GM18498 (cell line): ENCODE measurements at regions not wholly inside any gene's neighbourhood (a gene's known extent, or its start where the extent isn't known, plus 50 kb on each side); places are given as distances from the start of the nearest gene placed in this dataset.
"Not testable (repeated sequence)": the region's sequence is repeated elsewhere in the genome, so short reads cannot be mapped to it uniquely, and the experiment has no call there.

Experiments used
- ATAC-seq: cut with Tn5 transposase; IDR thresholded peaks from one replicate; pipeline ENCODE4 v1.9.1; 2021; ENCODE audit warnings: mild to moderate bottlenecking, moderate library complexity; ENCODE audit not compliant: unreplicated experiment

DNA sequence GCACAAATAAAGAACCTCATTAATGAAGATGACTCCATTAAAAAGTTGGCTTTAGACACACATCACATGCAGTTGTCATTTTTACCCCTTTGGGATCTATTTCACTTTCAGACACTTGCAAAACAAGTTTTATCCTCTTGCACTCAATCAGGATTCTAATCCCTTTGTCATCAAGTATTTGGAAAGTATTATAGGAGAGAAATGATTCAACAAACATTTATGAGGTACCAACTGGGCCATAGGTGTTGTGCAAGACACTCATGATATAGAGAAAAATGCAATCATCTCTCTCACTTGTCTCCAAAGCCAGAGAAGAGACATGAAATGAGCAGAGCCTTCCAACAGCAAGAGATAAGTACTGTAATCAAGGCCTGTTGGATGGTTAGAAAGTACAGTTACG, 327.7 kb downstream of the RMST start:
- ATAC-seq, result no peak

GRCh38 chr12:97797473-97797872, 334.9 kb downstream of the RMST start:
- ATAC-seq, result no peak

DNA sequence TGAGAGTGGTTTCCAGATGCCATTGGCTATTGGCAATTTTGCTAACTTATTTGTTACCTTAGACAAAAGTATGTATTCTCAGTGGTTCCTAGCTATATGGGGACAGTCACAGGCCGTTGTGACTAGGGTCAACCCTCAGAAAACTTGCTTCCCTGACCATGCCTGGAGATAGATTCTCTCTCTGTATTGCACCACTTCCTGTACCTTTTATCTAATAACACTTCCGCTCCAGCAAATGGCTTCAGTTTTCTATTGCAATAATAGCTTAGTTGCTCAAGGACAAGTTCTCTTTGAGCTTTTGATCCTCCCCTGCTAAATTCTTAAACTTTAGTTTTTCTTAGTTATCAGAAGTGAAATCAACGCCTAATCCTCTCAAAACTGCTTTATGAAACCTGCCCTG, 338.0 kb downstream of the RMST start:
- no peak for ATAC-seq

GRCh38 chr12:97801471-97802059, 339.0 kb downstream of the RMST start:
- ATAC-seq, result no peak

DNA sequence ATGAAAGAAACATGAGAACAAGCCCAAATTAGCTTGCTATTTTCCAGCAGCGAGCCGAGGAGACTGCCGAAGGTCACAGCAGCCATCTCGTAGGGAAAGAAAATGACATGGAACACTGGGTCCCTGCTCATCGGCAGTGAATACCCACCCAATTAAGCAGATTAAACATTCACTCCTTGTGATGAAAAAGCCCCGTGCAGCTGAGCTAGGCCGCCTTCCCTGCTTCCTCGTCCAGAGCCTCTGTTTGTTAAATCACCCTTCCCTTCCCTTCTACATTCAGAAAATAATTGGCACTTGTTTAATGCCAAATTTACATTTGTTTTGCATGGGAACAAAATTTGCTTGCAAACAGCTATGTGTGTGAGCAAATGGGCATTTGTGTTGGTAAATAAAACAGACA, 342.5 kb downstream of the RMST start:
- no peak for ATAC-seq

GRCh38 chr12:97813301-97813700, 350.7 kb downstream of the RMST start:
- no peak for ATAC-seq

- ATAC-seq, result no peak
Measured at GRCh38 chr12:97821806-97822205, 359.2 kb downstream of the RMST start.

DNA sequence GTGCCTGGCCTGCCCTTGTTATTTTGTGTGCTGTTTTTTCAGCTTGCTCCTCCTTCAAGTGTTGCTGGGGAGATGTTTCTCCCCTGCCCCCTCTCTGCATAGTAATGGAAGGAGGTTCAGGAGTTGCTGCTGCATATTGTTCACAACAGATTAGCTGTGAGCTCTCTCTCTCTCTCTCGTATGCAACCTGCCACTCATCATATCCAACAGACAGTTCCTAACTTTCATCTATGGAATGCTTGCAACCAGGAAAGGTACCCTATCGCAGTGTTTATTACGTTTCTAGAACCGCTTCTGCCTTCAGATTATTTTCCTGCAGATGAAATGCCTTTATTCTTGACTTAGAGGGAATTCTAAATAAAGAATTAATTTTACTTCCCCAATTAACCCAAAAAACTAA, 372.9 kb downstream of the RMST start:
- ATAC-seq, result no peak

DNA sequence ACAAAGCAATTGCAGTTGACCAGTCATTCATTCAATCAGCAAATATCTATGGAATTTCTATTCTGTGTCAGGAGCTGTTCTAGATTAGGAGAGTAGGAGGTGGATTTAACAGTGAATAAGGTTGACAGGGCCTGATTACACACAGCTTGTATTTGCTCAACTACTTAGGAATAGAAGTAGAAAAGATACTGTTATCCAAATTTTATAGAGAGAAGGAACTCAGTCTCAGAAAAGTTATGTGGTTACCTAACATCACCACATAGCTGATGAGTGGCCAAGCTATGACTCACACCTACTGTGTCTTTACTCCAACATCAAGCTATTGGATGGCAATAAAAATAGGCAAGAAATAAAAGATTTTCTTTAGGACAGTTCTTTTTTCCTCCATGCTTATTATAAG, 374.8 kb downstream of the RMST start:
- no peak for ATAC-seq

DNA sequence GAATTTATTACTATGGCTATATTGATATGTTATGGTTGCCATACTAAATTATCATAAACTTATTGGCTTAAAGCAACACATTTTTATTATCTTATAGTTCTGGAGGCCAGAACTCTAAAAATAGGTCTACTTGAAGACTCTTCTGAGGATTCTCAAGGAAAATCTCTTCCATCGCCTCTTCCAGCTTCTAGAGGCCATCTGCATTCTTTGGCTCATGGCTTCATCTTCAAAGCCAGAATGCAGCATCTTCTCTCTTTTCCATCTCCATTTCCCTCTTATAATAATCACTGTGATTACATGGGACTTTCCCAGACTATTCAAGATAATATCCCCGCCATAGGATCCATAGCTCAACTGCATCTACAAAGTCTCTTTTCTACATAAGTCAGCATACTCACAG, 385.4 kb downstream of the RMST start:
- no peak for ATAC-seq

- ATAC-seq, result no peak
Measured at GRCh38 chr12:97854477-97854876, 391.9 kb downstream of the RMST start.

- no peak for ATAC-seq
Measured at GRCh38 chr12:97862072-97862471, 399.5 kb downstream of the RMST start.

DNA sequence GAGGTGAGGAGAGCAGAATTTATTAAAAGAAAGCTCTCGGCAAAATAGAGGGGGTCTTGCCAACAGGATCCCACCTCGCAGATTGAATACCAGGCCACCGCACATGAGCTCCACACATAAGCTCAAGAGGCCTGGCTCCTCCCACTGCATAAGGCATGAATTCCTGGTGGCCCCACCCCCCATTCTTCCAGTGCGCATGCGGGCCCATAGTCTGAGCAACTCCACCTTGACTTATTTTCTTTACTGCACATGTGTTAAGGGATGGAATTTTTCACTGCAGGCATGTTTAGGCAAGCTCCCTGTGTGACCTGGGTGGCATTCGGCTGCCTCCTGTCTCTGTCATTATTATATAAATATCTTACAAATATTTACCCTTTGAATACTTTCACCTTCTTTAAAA, 412.5 kb downstream of the RMST start:
- ATAC-seq, result no peak

- no peak for ATAC-seq
Measured at GRCh38 chr12:97876780-97877179, 414.2 kb downstream of the RMST start.

DNA sequence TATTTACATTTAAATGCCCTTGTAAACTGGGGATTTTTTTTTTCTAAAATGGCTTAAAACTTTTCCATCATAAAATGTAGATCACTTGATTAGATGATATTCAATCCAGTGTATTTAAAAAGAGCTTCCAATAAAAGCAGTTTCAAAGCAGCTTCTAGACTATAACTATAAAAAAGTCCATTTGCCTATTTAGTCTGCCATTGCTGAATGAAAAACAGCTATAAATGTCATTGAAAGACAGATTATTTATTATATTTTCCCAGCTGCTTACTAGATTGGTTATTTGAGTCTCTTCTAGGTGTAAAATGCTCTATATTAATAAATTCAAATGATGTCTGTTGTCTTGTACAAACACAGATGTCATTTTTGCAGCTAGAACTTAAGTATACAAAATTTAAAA, 414.8 kb downstream of the RMST start:
- no peak for ATAC-seq

- ATAC-seq, result no peak
Measured at GRCh38 chr12:97886511-97887176, 424.0 kb downstream of the RMST start.

GRCh38 chr12:97897881-97898280, 435.3 kb downstream of the RMST start:
- not testable (repeated sequence) for ATAC-seq

- no peak for ATAC-seq
Measured at GRCh38 chr12:97899529-97899928, 436.9 kb downstream of the RMST start.

- no peak for ATAC-seq
Measured at GRCh38 chr12:97899956-97900355, 437.4 kb downstream of the RMST start.

- ATAC-seq, result no peak
Measured at GRCh38 chr12:97903356-97903755, 440.8 kb downstream of the RMST start.

DNA sequence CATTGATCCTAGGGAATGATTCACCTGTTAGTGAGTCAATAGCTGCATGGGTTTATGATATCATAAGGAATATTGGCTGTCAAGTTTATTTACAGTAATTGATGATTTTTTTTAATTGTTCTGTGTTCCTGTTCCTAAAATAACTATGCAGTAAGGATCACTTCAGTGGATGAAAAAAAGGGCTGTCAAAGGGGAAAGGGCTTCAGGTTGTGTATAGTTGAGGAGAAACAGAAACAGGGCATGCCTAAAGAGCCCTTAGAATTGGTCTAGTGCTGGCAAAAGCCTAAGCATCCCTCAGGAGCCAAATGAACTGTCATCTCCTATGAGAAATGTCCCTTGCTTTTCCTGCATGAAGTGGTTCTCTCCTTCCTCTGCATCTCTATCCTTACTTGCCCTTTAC, 444.9 kb downstream of the RMST start:
- no peak for ATAC-seq

GRCh38 chr12:97910559-97910958, 448.0 kb downstream of the RMST start:
- no peak for ATAC-seq

- ATAC-seq, result no peak
Measured at GRCh38 chr12:97912943-97913342, 450.3 kb downstream of the RMST start.
